K562 (cell line): ENCODE measurements at regions not wholly inside any gene's neighbourhood (a gene's known extent, or its start where the extent isn't known, plus 50 kb on each side); places are given as distances from the start of the nearest gene placed in this dataset.

Experiments used
- ATAC-seq: fragments of 200-7000 bp; cut with Tn5 transposase; 3 replicates; pipeline ENCODE4 v1.9.1; 2020; ENCODE audit warnings: moderate library complexity
- BruUV-seq: library from RNA; stranded (reverse); fragments of 400-500 nt; replicated peaks from 2 replicates; lab custom pipeline; 2021; lab: Mats Ljungman, UMichigan
- CTCF ChIA-PET: fragments of 300-600 bp; formaldehyde crosslinking; extraction: SDS; loops from one replicate; lab custom pipeline; 2021; ENCODE audit warnings: low intra/inter-chr PET ratio; lab: Yijun Ruan, JAX
- POLR2A ChIA-PET: fragments of 300-600, 350-650 bp; sonication (Branson Sonifier 250); formaldehyde crosslinking; extraction: SDS; loops from one replicate; lab custom pipeline; 2021; ENCODE audit warnings: antibody characterized with exemption, inconsistent platforms; lab: Yijun Ruan, JAX
- DNase-seq, 4 experiments: peaks; one replicate each; pipeline versions ENCODE4 v3.0.0 to v3.0.0-alpha.2; 2011 to 2018; ENCODE audit warnings: low spot score in 3 of 4, mixed read lengths in 3 of 4; ENCODE audit errors: extremely low read depth in 1 of 4
- FAIRE-seq: peaks from 2 replicates; lab custom pipeline; 2011; peaks lifted over from hg19 to GRCh38; lab: Jason Lieb, UNC
- H2AFZ ChIP-seq: 2 replicates; pipeline ENCODE4 v1.6.0; 2011; ENCODE audit warnings: low read depth, low read length, control low read depth, inconsistent platforms
- H3K27ac ChIP-seq: fragments of 200-600 bp; 3 replicates; pipeline ENCODE4 v1.8.0; 2011; ENCODE audit warnings: low read depth, mild to moderate bottlenecking, control low read depth, inconsistent platforms, low read length, moderate library complexity, mixed read lengths; ENCODE audit errors: extremely low read depth
- H3K27me3 ChIP-seq, 2 experiments: fragments of 300-600 bp in 1 of 2; 2 replicates in 1 of 2; 3 replicates in 1 of 2; pipeline versions ENCODE4 v1.6.0 to v1.8.0; 2011; ENCODE audit warnings: inconsistent platforms in 2 of 2, low read length in 2 of 2, mild to moderate bottlenecking in 1 of 2, mixed read lengths in 1 of 2, moderate library complexity in 1 of 2; ENCODE audit not compliant: control insufficient read depth in 2 of 2, insufficient read depth in 2 of 2
- H3K36me3 ChIP-seq: fragments of 300-600 bp; 3 replicates; pipeline ENCODE4 v1.8.0; 2011; ENCODE audit warnings: mild to moderate bottlenecking, low read length, inconsistent platforms; ENCODE audit not compliant: control insufficient read depth, insufficient read depth
- H3K4me1 ChIP-seq, 2 experiments: fragments of 200-600 bp in 1 of 2; replicated peaks in 1 of 2; 2 replicates in 1 of 2; 3 replicates in 1 of 2; pipeline versions ENCODE4 v1.5.1 to v1.8.0; 2011; ENCODE audit warnings: inconsistent platforms in 2 of 2, low read length in 2 of 2, mild to moderate bottlenecking in 1 of 2, mixed read lengths in 1 of 2, moderate library complexity in 1 of 2; ENCODE audit not compliant: control insufficient read depth in 2 of 2, insufficient read depth in 2 of 2
- H3K4me2 ChIP-seq: 2 replicates; pipeline ENCODE4 v1.6.1; 2011; ENCODE audit warnings: low read length, control low read depth, inconsistent platforms, mixed read lengths; ENCODE audit not compliant: insufficient read depth
- H3K4me3 ChIP-seq: fragments of 200-600 bp; sonication (generic), shearing (Covaris generic); 2 replicates; pipeline ENCODE4 v1.5.1; 2016; ENCODE audit warnings: control low read depth, inconsistent platforms
- H3K79me2 ChIP-seq: fragments of 200-600 bp; 3 replicates; pipeline ENCODE4 v1.8.0; 2011; ENCODE audit warnings: low read length, inconsistent platforms; ENCODE audit not compliant: control insufficient read depth, insufficient read depth
- H3K9ac ChIP-seq, 2 experiments: 2 replicates each; pipeline versions ENCODE4 v1.6.0 to v1.6.1; 2011; ENCODE audit warnings: low read depth in 2 of 2, low read length in 2 of 2, control low read depth in 1 of 2, inconsistent platforms in 1 of 2, mild to moderate bottlenecking in 1 of 2, mixed read lengths in 1 of 2; ENCODE audit not compliant: insufficient read depth in 1 of 2
- H3K9me1 ChIP-seq: one replicate; pipeline ENCODE4 v1.6.0; 2011; ENCODE audit warnings: inconsistent platforms, mild to moderate bottlenecking, low read length, moderate library complexity; ENCODE audit not compliant: control insufficient read depth, insufficient read depth
- H3K9me3 ChIP-seq: replicated peaks from 2 replicates; pipeline ENCODE4 v1.5.1; 2011; ENCODE audit warnings: low read depth, low read length, inconsistent platforms; ENCODE audit not compliant: control insufficient read depth, insufficient read depth
- H4K20me1 ChIP-seq: replicated peaks from 2 replicates; pipeline ENCODE4 v1.6.1; 2011; ENCODE audit warnings: low read length, inconsistent platforms, mixed read lengths; ENCODE audit not compliant: control insufficient read depth, insufficient read depth
- ARHGAP35 ChIP-seq: fragments of 450-650 bp; IDR thresholded peaks from 2 replicates; pipeline ENCODE4 v1.6.1; 2018; ENCODE audit not compliant: partially characterized antibody
- EZH2 ChIP-seq: IDR thresholded peaks from 2 replicates; pipeline ENCODE4 v1.6.1; 2012; ENCODE audit warnings: low read depth, mild to moderate bottlenecking, inconsistent platforms, low read length, borderline replicate concordance
- NFIC ChIP-seq: fragments of 450-650 bp; IDR thresholded peaks from 2 replicates; pipeline ENCODE4 v1.6.1; 2017; ENCODE audit warnings: mild to moderate bottlenecking, inconsistent platforms
- SOX6 ChIP-seq: fragments of 450-650 bp; IDR thresholded peaks from 2 replicates; pipeline ENCODE4 v1.6.1; 2014; ENCODE audit warnings: mild to moderate bottlenecking
- XRCC4 ChIP-seq: IDR thresholded peaks from one replicate; pipeline ENCODE4 v1.6.1; 2011; ENCODE audit not compliant: insufficient read depth, insufficient read length; ENCODE audit errors: extremely low read depth
- XRCC5 ChIP-seq: fragments of 200-400 bp; formaldehyde crosslinking; IDR thresholded peaks from 2 replicates; pipeline ENCODE4 v1.6.1; 2017; ENCODE audit warnings: low read depth, mild to moderate bottlenecking, low read length
- ZNF324 ChIP-seq: fragments of 250-450 bp; sonication (Bioruptor Pico); IDR thresholded peaks from 2 replicates; pipeline ENCODE4 v1.4.0; 2020; ENCODE audit warnings: mild to moderate bottlenecking
- WGBS: fragments of 100-300 bp; shearing (Covaris generic); methylation state at CpG from one replicate; pipeline ENCODE4 v1.1.6; 2016; ENCODE audit warnings: low coverage, mixed read lengths; ENCODE audit not compliant: insufficient coverage; ENCODE audit errors: missing lambda C conversion rate; 5-methylcytosine and 5-hydroxymethylcytosine counted together
- in situ Hi-C: fragments of 300-500 bp; cut with MboI; formaldehyde crosslinking; loops from 4 replicates; pipeline ENCODE4 v1.15.0; 2018; ENCODE audit warnings: inconsistent platforms, mixed read lengths
- intact Hi-C: fragments of 100-400 bp; cut with micrococcal nuclease; formaldehyde crosslinking; loops from 2 replicates; pipeline ENCODE4 v1.14.2; 2022
- TF ChIP-seq, protein P1 (sequence below): IDR thresholded peaks from 2 replicates; pipeline ENCODE4 v1.6.1; 2011; ENCODE audit not compliant: insufficient read length; ENCODE audit errors: extremely low read depth
- TF ChIP-seq, protein P2 (sequence below), 2 experiments: fragments of 450-650 bp; IDR thresholded peaks; 2 replicates each; pipeline ENCODE4 v1.6.1; 2018; ENCODE audit warnings: mild to moderate bottlenecking in 2 of 2, low read depth in 1 of 2; ENCODE audit not compliant: partially characterized antibody in 2 of 2
- TF ChIP-seq, protein P3 (sequence below): sonication (generic); formaldehyde crosslinking; IDR thresholded peaks from 2 replicates; pipeline ENCODE4 v1.8.0; 2022; ENCODE audit warnings: mild to moderate bottlenecking, missing genetic modification reagents, borderline replicate concordance
- TF ChIP-seq, protein P4 (sequence below): fragments of 450-650 bp; IDR thresholded peaks from 2 replicates; pipeline ENCODE4 v1.7.0; 2016; ENCODE audit warnings: borderline replicate concordance
- TF ChIP-seq, protein P5 (sequence below): sonication (generic); formaldehyde crosslinking; IDR thresholded peaks from 2 replicates; pipeline ENCODE4 v1.4.0; 2020; ENCODE audit warnings: mild to moderate bottlenecking, missing genetic modification reagents

DNA sequence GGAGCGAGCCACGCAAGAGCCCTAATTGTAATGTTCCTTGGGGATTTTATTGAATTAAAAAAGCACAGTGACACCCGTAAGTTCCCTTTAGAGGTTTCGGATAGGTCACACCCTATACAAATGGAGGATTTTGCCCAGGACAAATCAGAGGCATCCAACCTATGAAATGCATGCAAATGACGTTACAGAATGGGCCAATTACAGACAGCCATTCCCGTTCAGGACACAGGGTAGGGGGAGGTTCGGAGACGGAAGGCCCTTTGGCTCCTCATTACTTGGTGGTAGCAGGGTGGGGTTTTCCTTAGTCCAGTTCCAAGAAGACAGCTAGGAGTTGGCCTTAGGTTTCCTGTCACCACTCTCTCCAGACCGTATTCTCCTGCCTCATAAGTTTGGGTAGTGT is 754.1 kb downstream of the IPMK start:
- no peak overlapping the region for H3K9ac ChIP-seq
- no peak overlapping the region for H3K27ac ChIP-seq
- no peak overlapping the region for H2AFZ ChIP-seq
- DNase-seq (no peak), ATAC-seq (no peak), FAIRE-seq (no peak)
- no peaks in the 10 kb centered on the region for H3K79me2 ChIP-seq
- no peaks in the 10 kb centered on the region for H3K36me3 ChIP-seq
- no peak overlapping the region for H3K4me2 ChIP-seq
- 2% methylated on average over 9 of the region's 9 CpGs for WGBS
- in situ Hi-C loops, result no loop called here
- POLR2A ChIA-PET, result no interaction called here
- no peaks in the 10 kb centered on the region for H3K27me3 ChIP-seq
- no peaks in the 10 kb centered on the region; the same call in 1 of the 2 replicates for H3K9me3 ChIP-seq
- H3K4me3 ChIP-seq, result no peak overlapping the region
- H4K20me1 ChIP-seq, result no peaks in the 10 kb centered on the region
- CTCF ChIA-PET, result no interaction called here
- no TSS peak for BruUV-seq
- no peaks in the 10 kb centered on the region for H3K4me1 ChIP-seq
- H3K9me1 ChIP-seq, result no peaks in the 10 kb centered on the region
- intact Hi-C loops, result no loop called here
- TF ChIP-seq SOX6, result no peak
- TF ChIP-seq, protein P1, sequence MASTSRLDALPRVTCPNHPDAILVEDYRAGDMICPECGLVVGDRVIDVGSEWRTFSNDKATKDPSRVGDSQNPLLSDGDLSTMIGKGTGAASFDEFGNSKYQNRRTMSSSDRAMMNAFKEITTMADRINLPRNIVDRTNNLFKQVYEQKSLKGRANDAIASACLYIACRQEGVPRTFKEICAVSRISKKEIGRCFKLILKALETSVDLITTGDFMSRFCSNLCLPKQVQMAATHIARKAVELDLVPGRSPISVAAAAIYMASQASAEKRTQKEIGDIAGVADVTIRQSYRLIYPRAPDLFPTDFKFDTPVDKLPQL, result no peak
- no peak for TF ChIP-seq ARHGAP35
- TF ChIP-seq, protein P2, sequence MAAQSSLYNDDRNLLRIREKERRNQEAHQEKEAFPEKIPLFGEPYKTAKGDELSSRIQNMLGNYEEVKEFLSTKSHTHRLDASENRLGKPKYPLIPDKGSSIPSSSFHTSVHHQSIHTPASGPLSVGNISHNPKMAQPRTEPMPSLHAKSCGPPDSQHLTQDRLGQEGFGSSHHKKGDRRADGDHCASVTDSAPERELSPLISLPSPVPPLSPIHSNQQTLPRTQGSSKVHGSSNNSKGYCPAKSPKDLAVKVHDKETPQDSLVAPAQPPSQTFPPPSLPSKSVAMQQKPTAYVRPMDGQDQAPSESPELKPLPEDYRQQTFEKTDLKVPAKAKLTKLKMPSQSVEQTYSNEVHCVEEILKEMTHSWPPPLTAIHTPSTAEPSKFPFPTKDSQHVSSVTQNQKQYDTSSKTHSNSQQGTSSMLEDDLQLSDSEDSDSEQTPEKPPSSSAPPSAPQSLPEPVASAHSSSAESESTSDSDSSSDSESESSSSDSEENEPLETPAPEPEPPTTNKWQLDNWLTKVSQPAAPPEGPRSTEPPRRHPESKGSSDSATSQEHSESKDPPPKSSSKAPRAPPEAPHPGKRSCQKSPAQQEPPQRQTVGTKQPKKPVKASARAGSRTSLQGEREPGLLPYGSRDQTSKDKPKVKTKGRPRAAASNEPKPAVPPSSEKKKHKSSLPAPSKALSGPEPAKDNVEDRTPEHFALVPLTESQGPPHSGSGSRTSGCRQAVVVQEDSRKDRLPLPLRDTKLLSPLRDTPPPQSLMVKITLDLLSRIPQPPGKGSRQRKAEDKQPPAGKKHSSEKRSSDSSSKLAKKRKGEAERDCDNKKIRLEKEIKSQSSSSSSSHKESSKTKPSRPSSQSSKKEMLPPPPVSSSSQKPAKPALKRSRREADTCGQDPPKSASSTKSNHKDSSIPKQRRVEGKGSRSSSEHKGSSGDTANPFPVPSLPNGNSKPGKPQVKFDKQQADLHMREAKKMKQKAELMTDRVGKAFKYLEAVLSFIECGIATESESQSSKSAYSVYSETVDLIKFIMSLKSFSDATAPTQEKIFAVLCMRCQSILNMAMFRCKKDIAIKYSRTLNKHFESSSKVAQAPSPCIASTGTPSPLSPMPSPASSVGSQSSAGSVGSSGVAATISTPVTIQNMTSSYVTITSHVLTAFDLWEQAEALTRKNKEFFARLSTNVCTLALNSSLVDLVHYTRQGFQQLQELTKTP (IDR thresholded peaks at IDR 0.05; ENCODE audit: low read depth in 1 of 2, partially characterized antibody in 2 of 2), result no peak
- TF ChIP-seq EZH2, result no peak
- TF ChIP-seq, protein P3, sequence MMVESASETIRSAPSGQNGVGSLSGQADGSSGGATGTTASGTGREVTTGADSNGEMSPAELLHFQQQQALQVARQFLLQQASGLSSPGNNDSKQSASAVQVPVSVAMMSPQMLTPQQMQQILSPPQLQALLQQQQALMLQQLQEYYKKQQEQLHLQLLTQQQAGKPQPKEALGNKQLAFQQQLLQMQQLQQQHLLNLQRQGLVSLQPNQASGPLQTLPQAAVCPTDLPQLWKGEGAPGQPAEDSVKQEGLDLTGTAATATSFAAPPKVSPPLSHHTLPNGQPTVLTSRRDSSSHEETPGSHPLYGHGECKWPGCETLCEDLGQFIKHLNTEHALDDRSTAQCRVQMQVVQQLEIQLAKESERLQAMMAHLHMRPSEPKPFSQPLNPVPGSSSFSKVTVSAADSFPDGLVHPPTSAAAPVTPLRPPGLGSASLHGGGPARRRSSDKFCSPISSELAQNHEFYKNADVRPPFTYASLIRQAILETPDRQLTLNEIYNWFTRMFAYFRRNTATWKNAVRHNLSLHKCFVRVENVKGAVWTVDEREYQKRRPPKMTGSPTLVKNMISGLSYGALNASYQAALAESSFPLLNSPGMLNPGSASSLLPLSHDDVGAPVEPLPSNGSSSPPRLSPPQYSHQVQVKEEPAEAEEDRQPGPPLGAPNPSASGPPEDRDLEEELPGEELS (CRISPR knock-in tag), result no peak
- TF ChIP-seq NFIC, result no peak
- TF ChIP-seq, protein P4, sequence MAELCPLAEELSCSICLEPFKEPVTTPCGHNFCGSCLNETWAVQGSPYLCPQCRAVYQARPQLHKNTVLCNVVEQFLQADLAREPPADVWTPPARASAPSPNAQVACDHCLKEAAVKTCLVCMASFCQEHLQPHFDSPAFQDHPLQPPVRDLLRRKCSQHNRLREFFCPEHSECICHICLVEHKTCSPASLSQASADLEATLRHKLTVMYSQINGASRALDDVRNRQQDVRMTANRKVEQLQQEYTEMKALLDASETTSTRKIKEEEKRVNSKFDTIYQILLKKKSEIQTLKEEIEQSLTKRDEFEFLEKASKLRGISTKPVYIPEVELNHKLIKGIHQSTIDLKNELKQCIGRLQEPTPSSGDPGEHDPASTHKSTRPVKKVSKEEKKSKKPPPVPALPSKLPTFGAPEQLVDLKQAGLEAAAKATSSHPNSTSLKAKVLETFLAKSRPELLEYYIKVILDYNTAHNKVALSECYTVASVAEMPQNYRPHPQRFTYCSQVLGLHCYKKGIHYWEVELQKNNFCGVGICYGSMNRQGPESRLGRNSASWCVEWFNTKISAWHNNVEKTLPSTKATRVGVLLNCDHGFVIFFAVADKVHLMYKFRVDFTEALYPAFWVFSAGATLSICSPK, result no peak
- no peak for TF ChIP-seq ZNF324
- TF ChIP-seq, protein P5, sequence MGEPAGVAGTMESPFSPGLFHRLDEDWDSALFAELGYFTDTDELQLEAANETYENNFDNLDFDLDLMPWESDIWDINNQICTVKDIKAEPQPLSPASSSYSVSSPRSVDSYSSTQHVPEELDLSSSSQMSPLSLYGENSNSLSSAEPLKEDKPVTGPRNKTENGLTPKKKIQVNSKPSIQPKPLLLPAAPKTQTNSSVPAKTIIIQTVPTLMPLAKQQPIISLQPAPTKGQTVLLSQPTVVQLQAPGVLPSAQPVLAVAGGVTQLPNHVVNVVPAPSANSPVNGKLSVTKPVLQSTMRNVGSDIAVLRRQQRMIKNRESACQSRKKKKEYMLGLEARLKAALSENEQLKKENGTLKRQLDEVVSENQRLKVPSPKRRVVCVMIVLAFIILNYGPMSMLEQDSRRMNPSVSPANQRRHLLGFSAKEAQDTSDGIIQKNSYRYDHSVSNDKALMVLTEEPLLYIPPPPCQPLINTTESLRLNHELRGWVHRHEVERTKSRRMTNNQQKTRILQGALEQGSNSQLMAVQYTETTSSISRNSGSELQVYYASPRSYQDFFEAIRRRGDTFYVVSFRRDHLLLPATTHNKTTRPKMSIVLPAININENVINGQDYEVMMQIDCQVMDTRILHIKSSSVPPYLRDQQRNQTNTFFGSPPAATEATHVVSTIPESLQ (CRISPR knock-in tag), result no peak
- no peak for TF ChIP-seq XRCC4
- no peak for TF ChIP-seq XRCC5
